GM21528 (cell line): ENCODE measurements at regions not wholly inside any gene's neighbourhood (a gene's known extent, or its start where the extent isn't known, plus 50 kb on each side); places are given as distances from the start of the nearest gene placed in this dataset.
"Not testable (repeated sequence)": the region's sequence is repeated elsewhere in the genome, so short reads cannot be mapped to it uniquely, and the experiment has no call there.

ENCODE experiments used
- ATAC-seq: cut with Tn5 transposase; IDR thresholded peaks from one replicate; pipeline ENCODE4 v1.9.1; 2021; ENCODE audit warnings: mild to moderate bottlenecking, moderate library complexity; ENCODE audit not compliant: unreplicated experiment, low FRiP score

DNA sequence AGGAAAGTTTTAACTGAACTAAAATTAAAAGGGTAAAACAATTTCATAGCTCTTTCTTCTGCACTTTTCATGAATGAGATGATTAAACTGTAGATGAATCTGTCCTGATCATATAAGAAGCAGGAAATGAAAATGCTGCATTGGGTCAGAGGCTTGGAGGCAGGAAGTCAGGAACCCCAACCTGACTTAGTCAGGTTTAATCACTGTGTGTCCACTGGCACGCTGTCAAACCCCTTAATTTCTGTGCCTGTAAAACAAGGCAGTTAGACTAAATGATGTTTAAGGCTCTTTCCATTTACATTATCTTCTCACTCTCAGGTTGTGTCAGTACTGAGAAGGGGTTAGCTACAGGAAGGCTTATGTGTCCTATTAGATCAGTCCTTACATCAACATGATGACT is 193.3 kb upstream of the TTC14 start:
- no peak for ATAC-seq

DNA sequence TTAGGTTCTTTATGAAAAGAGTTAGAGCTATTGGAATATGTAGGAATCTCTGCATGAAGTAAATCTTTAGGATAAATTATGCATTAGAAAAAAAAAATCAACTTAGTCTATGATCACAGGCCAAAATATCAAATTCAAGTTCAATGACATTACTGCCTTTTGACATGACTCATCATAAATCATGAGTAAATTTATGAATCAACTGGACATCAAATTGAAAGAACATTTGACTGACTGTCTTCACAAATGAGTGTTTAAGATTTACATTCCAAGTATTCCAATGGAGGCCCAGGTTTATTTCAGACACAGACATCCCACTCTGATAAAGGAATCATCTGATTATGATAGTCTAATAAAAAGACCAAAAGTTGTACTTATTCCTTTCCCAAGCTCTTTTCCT is 192.8 kb upstream of the TTC14 start:
- ATAC-seq = no peak

DNA sequence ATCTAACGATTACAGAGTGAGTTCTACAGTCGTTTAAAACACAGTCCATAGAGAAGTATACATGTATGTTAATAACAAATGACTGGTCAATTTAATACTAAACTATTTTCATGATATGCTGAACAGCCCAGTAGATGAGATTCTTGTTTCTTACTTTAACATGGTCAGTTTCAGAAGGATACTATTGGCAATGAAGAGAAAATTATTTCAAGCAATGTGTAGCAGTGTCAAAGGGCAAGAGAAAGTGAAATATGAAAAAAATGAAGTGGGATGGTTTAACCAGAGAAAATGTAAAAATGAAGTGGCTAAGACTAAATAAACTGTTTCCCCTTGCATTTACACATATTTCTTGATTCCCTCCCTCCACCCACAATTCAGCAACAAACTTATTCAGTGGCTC is 192.1 kb upstream of the TTC14 start:
- no peak for ATAC-seq

- no peak for ATAC-seq
Observed at GRCh38 chr3:180414157-180414556, 187.8 kb upstream of the TTC14 start.

DNA sequence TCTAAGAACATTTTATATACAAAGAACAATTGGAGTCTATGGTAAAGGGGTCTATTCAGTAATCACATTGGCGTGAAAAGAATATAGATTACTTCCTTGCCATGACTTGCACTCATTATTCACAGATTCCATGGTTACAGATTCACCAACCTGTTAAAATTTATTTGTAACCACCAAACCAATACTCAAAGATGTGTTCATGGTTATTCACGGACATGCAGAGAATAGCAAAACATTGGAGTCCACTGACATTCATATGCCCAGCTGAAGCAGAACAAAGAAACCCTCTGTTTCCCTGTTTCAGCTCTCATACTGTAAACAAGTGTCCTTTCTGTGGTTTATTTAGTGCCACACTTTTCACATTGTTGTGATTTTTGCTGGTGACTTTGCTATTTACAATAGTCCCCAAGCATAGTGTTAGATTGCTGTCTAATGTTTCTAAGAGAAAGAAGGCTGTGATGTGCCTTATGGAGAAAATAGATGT is 185.8 kb upstream of the TTC14 start:
- no peak for ATAC-seq

GRCh38 chr3:180417241-180417640 is 184.7 kb upstream of the TTC14 start:
- ATAC-seq = no peak

DNA sequence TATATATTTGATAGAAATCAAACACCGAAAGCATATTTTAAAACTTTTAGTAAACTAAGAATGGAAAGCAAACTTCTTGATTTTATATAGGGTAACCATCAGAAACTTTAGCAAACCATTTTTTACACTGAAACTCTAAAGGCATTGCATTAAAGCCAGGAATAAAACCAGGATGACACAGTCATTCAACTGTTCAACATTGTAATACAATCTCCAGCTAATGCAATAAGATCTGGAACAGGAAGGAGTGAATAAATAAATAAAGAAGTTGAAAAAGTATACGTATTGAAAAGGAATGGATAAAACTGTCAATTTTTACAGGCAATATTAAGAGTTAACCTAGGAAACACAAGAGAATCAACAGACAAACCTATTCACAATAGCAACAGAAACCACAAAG is 181.9 kb upstream of the TTC14 start:
- ATAC-seq = no peak

DNA sequence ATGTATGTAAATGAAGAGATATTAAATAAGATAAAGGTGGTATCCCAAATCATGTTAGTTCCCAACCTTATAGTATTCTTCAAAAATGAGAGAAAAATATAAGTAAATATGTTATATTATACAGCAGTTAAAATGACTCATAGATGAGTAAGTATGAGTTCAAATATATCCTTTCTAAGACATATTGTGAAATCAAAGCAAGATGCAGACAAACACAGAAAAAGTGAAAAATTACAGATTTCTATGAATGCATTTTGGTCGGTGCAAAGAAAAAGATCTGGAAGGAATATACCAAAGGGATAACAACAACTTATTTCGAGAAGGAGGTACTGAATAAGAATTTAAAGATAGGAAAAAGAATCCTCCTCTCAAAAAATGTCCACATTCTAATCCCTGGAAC is 181.2 kb upstream of the TTC14 start:
- no peak for ATAC-seq

- ATAC-seq = no peak
Observed at GRCh38 chr3:180421221-180421620, 180.7 kb upstream of the TTC14 start.

DNA sequence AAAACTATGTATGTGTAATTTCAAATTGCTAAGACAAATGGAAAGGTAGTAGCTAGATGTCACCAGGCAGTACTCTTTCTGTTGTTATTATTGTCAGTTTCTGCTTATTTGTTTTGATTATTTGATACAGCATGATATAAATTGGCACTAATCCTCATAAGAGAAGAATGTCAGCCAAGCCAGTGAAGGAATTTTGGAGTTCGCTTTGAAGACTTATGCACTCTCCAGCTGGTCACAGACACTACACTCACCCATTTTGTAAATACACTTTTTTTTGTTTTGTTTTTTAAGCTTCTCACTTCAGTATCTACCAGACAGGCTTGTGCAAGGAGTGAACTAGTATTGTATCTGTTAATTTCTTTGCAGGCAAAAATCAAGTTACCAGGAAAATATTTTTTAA is 180.2 kb upstream of the TTC14 start:
- ATAC-seq = no peak

DNA sequence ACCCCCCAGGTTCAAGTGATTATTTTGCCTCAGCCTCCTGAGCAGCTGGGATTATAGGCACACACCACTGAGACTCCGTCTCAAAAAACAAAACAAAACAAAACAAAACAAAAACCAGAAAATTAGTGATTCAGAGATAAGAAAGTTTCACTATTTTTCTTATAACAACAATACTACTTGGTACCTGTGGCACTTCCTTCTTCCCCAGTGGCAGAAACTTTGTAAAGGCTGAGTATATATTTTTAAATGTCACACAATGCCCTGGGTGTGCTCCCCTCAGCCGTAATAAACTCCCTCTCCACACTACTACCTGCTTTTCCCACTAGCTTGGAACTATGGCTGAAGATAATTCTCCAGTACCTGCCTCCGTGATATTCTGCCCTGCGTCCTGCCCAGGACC is 177.7 kb upstream of the TTC14 start:
- ATAC-seq = not testable (repeated sequence)

GRCh38 chr3:180430896-180431295 is 171.1 kb upstream of the TTC14 start:
- ATAC-seq = no peak

GRCh38 chr3:180433152-180433551 is 168.8 kb upstream of the TTC14 start:
- ATAC-seq = no peak

DNA sequence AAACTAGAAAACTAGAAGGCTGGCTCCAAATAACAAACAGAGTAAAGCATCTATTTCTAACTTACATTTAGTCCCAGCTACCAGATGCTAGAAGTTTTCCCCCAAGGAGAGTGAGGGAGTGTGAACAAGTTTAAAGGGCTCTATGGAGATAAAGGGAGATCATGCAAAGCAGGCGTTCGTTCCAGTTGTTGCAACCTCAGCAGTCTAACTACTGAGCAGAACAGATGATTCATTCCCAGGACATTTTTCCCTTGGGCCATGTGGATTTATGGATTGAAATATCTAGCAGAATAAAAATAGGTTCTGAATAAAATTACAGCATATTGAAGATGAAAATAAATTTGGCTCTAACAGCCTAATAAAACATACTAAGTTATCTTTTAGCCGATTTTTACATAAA is 154.8 kb upstream of the TTC14 start:
- no peak for ATAC-seq

GRCh38 chr3:180448407-180448806 is 153.6 kb upstream of the TTC14 start:
- ATAC-seq = not testable (repeated sequence)

GRCh38 chr3:180457225-180457624 is 144.7 kb upstream of the TTC14 start:
- no peak for ATAC-seq

DNA sequence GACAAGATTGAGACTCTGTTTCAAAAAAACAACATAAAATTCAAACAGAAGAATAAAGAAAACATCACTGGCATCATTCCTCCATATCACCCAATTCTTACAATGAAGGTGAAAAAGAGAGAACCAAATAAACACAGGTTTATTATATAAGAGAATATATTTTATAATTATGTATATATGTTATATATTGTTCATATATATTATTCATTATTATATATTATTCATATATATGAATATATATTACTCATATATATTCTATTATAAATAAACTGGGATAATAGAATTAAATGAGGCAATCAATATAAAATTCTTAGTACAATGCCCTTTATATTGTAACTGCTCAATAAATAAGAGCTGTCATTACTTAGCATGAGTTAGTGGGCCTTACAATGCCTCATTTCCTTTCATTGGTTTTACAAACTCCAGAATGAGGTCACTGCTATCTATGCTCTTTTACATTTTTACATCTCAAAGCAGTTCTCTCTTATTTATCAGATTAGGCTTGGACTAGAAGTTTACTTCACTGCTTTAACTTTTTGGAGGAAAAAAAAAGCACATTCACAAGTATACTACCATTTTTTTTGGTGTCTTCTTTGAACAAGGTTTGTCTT is 135.5 kb upstream of the TTC14 start:
- ATAC-seq = no peak

DNA sequence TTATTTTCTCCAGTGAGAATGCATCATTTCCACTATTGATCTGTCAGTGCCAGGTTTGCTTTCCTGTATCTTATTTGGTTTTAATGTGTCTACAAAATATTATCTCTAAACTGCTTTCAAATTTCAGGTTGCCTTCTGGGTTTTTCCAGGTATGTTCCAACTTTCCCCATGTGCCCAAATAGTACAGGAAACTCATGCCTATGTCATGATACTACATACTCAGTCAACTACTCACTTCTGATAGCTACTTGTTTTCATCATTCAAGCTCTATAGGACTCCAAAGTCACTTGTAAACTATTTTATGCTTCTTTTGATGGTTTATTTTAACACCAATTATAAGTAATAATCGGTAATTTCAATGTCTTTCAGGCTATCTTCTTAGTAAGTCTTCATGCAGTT is 134.8 kb upstream of the TTC14 start:
- no peak for ATAC-seq

DNA sequence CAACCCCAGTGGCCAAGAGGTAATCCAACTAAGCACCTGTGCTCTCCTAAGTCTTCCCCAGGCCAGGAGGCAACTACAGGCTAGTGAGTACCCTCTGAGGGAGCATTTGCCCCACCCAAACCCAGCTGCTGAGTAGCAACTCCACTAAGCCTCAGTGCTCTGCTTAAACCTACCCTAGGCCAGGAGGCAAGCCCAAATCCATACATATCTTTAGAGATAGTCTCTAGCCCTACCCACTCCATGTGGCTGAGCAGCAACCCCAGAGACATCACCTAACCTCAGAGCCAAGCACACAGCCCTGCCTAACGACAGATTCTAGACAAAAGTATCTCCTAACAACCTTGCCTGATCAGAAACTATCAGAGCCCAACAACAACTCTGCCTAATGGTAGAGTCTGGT is 132.8 kb upstream of the TTC14 start:
- no peak for ATAC-seq

GRCh38 chr3:180478695-180479094 is 123.3 kb upstream of the TTC14 start:
- ATAC-seq = no peak

DNA sequence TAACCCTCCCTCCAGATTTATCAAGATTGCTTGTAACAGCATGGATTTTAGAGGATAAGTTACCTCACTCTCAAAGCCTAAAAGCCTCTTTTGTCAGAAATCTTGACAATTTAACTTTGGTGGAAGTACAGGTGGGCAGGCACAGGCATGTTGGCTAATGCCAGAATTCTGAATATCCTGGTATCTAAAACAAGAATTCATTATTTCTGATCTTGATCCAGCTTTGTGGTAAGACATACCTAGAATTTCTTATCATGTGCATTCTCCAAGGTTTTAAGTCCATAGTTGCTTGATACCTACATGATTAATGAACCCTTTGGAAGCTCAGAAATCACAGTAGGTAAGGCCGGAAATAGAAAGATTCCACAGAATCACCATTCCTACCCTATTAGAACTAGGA is 109.9 kb upstream of the TTC14 start:
- ATAC-seq = no peak

- no peak for ATAC-seq
Observed at GRCh38 chr3:180496995-180497394, 105.0 kb upstream of the TTC14 start.

DNA sequence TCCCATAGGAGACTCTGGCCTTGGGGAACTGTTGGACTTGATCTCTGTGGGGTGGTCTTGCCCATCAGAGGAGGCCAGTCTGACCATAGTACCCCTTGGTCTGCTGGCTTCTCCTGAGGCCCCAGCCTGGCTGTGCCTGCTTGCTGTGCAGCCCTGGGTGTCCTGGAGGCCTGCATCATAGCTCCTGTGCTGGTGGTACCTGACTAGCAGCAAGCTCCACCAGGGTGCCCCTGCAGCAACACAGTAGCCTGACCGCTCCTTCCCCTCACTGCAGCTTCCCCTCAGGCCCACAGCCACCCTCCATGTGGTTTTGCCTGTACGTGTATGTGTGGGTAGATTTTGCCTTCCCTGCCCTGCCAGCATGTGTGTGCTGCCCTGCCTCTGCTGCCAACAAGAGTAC is 85.6 kb upstream of the TTC14 start:
- no peak for ATAC-seq
